ENCODE measurements at regions not wholly inside any gene's neighbourhood (a gene's known extent, or its start where the extent isn't known, plus 50 kb on each side); places are given as distances from the start of the nearest gene placed in this dataset.
A peak's percentile ranks its signal among the peaks of the same experiment; 100 is the strongest.

DNA sequence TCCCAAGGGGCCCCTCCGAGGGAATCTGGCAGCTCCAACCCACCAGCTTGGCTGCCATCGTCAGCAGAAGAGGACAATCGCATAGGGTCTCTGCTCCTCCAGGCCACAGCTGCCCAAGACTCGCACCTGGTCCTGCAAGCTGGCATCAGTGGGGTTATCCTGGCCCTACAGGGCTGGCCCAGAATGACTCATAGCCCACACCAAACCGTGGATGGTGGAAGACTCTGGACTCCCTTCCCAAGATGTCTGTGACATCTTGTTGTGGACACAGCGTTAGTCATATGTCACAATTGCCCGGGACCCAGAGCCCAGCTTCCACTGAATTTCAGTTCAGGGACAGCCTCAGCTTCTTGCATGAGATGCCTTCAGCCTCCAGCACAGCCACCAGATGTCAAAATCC is 91.5 kb upstream of the CUX1 start:
- Histone ChIP-seq H2AK5ac (ENCODE audit: low read depth, low read length) (no peak overlapping the region), H3K23ac (ENCODE audit: insufficient read length) (no peak overlapping the region), H2BK20ac (ENCODE audit: low read length) (no peak overlapping the region), H2BK5ac (ENCODE audit: low read depth, low read length) (no peak overlapping the region), H2BK120ac (replicated peaks; ENCODE audit: low read depth, low read length) (no peak overlapping the region), H4K5ac (ENCODE audit: insufficient read length, low read depth, low read length) (no peak overlapping the region), H3K23me2 (ENCODE audit: low read depth, low read length) (no peaks in the 10 kb centered on the region; the same call in 1 of the 2 replicates), H3K18ac (ENCODE audit: extremely low read depth, low read length) (no peak overlapping the region), H3K4me1 (replicated peaks in 1 of 4; ENCODE audit: control insufficient read depth in 3 of 4, insufficient read depth in 4 of 4, low read length in 3 of 4) (peaks cover 0 to under 1% (median 0%) of the 10 kb centered on the region in 4 experiments; a peak in 1 of 7 replicates), H4K91ac (replicated peaks; ENCODE audit: insufficient read length, low read length) (no peak overlapping the region), H3K36me3 (ENCODE audit: control insufficient read depth in 2 of 4, insufficient read depth in 4 of 4, low read length in 3 of 4) (no peaks in the 10 kb centered on the region), H3K4me2 (ENCODE audit: insufficient read depth in 1 of 2, low read depth in 2 of 2, low read length in 2 of 2) (no peak overlapping the region), H3K9me3 (ENCODE audit: insufficient read depth in 2 of 2, low read depth in 1 of 2, low read length in 1 of 2) (peaks cover 2 to 6% of the 10 kb centered on the region in 2 experiments; a peak in 2 of 4 replicates), H4K8ac (ENCODE audit: extremely low read depth, insufficient read depth, low read length) (no peak overlapping the region), H3K9ac (replicated peaks in 1 of 4; ENCODE audit: extremely low read depth in 1 of 4, low read depth in 3 of 4, low read length in 3 of 4) (no peak overlapping the region), H4K20me1 (replicated peaks in 1 of 2; ENCODE audit: control insufficient read depth in 1 of 2, insufficient read depth in 2 of 2, low read length in 2 of 2) (no peaks in the 10 kb centered on the region), H3K4ac (replicated peaks; ENCODE audit: insufficient read length, low read depth, low read length) (no peak overlapping the region), H2AFZ (ENCODE audit: low read length) (no peak overlapping the region), H3K79me2 (ENCODE audit: control insufficient read depth in 1 of 2, insufficient read depth in 2 of 2, low read length in 2 of 2) (no peaks in the 10 kb centered on the region), H2BK12ac (ENCODE audit: low read depth, low read length) (0 out of 2 replicates have a peak overlapping the region, but pooled peaks have one; percentile 60), H3K4me3 (ENCODE audit: extremely low read depth in 1 of 4, insufficient read depth in 2 of 4, low read depth in 3 of 4, low read length in 4 of 4) (no peak overlapping the region), H3K79me1 (ENCODE audit: low read depth, low read length) (no peaks in the 10 kb centered on the region; the same call in 1 of the 2 replicates), H3K56ac (replicated peaks; ENCODE audit: insufficient read length, low read depth, low read length) (no peak overlapping the region), H3K14ac (ENCODE audit: insufficient read length) (no peak overlapping the region), H3K27ac (ENCODE audit: low read depth, low read length) (no peak overlapping the region), H2BK15ac (ENCODE audit: low read length) (no peak overlapping the region), H3K27me3 (replicated peaks in 1 of 4; ENCODE audit: control insufficient read depth in 3 of 4, extremely low read depth in 1 of 4, insufficient read depth in 3 of 4, low read length in 3 of 4) (no peaks in the 10 kb centered on the region; a peak in 1 of 7 replicates)
- WGBS, 2 experiments (ENCODE audit: extremely low coverage in 1 of 2, insufficient coverage in 1 of 2, insufficient read length in 1 of 2, insufficient replicate concordance in 2 of 2, low coverage in 1 of 2, low lambda C conversion rate in 2 of 2, missing lambda C conversion rate in 1 of 2) = 89% methylated on average over 6 of the region's 7 CpGs; no CpG with 5 or more reads in 1 of the 2 experiments
- POLR2A ChIA-PET (ENCODE audit: partially characterized antibody) = no interaction called here
- CTCF ChIA-PET (ENCODE audit: partially characterized antibody) = interaction anchor here (1.1 kb wide), 1 partner anchor 510 kb away, joined by 3 read pairs; no protein-coding TSS in a partner anchor
- DNase-seq (ENCODE audit: low read depth in 1 of 2, low spot score in 2 of 2) = no peak
- FAIRE-seq = no peak
- TF ChIP-seq, protein P1, sequence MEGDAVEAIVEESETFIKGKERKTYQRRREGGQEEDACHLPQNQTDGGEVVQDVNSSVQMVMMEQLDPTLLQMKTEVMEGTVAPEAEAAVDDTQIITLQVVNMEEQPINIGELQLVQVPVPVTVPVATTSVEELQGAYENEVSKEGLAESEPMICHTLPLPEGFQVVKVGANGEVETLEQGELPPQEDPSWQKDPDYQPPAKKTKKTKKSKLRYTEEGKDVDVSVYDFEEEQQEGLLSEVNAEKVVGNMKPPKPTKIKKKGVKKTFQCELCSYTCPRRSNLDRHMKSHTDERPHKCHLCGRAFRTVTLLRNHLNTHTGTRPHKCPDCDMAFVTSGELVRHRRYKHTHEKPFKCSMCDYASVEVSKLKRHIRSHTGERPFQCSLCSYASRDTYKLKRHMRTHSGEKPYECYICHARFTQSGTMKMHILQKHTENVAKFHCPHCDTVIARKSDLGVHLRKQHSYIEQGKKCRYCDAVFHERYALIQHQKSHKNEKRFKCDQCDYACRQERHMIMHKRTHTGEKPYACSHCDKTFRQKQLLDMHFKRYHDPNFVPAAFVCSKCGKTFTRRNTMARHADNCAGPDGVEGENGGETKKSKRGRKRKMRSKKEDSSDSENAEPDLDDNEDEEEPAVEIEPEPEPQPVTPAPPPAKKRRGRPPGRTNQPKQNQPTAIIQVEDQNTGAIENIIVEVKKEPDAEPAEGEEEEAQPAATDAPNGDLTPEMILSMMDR (IDR thresholded peaks at IDR 0.05; ENCODE audit: control extremely low read depth in 1 of 3, insufficient read depth in 1 of 3, low read depth in 1 of 3, low read length in 3 of 3) = no peak
- TF ChIP-seq SP4 (IDR thresholded peaks at IDR 0.05; ENCODE audit: low read length) (no peak), SIRT6 (IDR thresholded peaks at IDR 0.05; ENCODE audit: low read length) (no peak), NRF1 (IDR thresholded peaks at IDR 0.05; ENCODE audit: low read depth, low read length) (no peak), KDM4A (IDR thresholded peaks at IDR 0.05; ENCODE audit: low read depth, low read length, severe bottlenecking) (no peak), JUN (IDR thresholded peaks at IDR 0.05; ENCODE audit: low read depth, low read length) (no peak), HDAC6 (IDR thresholded peaks at IDR 0.05; ENCODE audit: low read depth, low read length) (no peak), TCF12 (IDR thresholded peaks at IDR 0.05; ENCODE audit: low read depth, low read length) (no peak), SRF (IDR thresholded peaks at IDR 0.05; ENCODE audit: low read depth, low read length) (no peak), CEBPB (IDR thresholded peaks at IDR 0.05; ENCODE audit: low read depth, low read length) (no peak), BACH1 (IDR thresholded peaks at IDR 0.05; ENCODE audit: low read length) (no peak), BRCA1 (IDR thresholded peaks at IDR 0.05; ENCODE audit: low read depth, low read length) (no peak)
- TF ChIP-seq, protein P2, sequence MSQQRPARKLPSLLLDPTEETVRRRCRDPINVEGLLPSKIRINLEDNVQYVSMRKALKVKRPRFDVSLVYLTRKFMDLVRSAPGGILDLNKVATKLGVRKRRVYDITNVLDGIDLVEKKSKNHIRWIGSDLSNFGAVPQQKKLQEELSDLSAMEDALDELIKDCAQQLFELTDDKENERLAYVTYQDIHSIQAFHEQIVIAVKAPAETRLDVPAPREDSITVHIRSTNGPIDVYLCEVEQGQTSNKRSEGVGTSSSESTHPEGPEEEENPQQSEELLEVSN (IDR thresholded peaks at IDR 0.05) = no peak
